ENCODE measurements at regions not wholly inside any gene's neighbourhood (a gene's known extent, or its start where the extent isn't known, plus 50 kb on each side); places are given as distances from the start of the nearest gene placed in this dataset.
A peak's percentile ranks its signal among the peaks of the same experiment; 100 is the strongest.

DNA sequence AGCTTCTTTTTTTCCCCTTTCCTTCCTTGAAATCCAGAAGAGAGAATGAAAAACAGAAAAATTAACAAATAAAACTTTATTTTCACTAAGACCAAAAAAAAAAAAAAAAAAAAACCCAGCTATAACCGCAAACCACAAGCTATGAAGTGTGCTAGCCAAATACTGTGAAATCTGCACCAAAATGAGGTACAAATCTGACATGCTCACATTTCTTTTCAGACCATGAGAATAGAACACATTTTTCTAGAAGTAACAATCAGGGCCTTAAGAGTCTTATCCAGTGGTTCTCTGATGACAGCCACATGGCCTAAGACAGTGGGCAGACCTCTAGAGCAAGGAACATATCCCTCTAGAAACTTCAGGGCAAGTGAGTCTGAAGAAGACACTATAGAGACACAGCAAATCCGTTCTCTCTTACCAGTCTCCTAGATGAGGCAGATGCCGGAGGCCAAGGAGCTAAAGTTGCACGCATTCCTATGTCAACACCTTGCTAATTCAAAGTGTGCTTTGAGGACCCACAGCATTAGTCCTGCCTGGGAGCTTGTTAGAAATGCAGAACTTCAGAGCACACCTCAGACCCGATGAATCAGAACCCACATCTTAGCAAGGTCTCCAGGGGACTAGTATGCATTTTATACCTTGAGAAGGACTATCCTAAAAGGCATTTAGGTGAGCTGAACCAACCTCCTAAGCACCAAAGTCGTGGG is 317.1 kb downstream of the MYCN start:
- DNase-seq, result no peak

DNA sequence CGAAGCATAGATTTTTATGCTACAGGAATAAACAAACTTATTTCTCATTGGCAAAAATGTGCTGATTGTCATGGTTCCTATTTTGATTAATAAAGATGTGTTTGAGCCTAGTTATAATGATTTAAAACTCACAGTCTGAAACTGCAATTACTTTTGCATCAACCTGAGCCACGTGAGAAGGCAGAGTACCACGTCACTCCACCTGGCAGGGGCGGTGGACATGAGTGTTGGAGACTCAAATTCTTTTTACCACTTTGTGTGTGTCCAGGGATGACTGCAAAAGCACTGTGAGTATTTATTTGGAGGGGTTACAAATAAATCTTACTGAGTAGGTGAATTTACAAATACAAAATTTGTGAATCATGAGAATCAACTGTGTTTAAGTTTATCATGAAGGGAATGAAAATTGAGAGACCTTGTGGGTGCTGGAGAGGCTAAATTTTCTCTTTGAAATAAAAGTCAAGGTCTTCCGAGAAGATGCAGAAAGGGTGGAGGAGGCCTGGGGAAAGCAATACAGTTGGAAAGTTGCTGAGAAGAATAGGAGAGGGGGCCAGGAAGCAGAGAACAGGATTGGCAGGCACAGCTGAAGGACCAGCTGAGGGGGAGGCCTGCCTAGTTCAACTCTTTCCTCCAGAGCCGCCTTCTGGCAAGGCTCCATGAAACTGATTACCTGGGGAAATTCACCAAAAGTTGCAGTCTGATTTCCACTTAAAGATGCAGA is 316.4 kb downstream of the MYCN start:
- DNase-seq, result peak; percentile 25

DNA sequence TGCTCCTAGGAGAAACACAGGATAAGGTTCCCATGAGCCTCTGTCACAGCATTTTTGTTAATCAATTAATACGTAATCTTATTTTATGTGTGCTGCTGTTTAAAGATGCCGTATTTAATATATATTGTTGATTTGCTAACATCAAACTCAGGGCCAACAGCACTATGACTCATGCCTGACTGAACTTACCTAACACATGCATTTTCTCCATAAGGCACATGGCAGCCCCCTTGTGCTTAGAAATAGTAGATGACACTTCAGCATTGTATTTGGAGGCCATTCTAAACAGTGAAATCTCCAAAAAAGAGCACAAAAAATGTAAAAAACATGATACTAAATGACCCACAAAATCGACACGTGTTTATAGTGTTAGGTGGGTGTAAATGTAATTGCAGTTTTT is 314.8 kb downstream of the MYCN start:
- no peak for DNase-seq

DNA sequence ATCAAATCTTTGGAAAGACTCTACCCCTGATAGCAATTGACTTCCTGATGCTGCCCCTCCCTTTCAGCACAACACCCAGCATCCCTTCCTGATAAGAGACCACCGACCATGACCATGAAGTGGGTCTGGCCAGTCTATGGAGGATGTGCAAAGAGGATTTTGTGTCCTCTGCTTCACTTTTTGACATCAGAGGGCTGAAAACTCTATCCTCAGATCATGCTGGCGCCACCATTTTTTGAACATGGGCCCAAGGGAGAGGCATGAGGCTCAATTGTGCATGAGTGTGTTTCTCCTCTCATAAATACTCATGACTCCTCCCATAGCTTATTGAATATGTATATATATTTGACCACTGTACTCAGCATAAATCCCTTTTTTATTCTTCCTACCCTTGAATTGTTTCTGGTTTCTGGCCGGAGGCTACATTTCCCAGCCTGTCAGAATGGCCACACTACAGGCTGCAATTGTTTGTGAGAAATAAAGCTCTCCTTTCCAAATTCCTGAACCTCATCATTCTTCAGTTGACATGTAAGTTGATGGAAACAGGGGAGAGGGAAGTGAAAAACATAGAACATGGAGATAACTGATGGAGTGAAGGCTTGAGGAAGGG is 314.1 kb downstream of the MYCN start:
- DNase-seq, result no peak

DNA sequence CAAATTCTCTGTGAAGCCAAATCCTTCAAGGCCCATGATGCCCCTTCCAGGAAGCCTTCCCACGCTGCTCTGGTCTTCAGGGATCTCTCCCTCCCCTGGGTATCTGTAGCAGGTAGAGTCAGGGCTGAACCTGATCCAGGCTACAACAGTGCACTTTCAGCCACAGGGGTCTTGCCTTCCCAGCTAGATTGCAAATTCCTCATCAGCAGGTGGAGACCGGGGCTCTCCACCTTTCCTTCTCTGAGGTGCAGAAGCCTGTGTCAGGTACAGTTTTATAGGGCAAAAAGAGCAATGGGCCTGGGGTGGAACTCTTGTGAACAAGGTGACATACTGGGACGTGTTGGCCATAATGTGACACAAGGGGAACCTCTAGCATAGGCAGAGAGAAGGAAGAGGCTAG is 312.9 kb downstream of the MYCN start:
- DNase-seq, result no peak

DNA sequence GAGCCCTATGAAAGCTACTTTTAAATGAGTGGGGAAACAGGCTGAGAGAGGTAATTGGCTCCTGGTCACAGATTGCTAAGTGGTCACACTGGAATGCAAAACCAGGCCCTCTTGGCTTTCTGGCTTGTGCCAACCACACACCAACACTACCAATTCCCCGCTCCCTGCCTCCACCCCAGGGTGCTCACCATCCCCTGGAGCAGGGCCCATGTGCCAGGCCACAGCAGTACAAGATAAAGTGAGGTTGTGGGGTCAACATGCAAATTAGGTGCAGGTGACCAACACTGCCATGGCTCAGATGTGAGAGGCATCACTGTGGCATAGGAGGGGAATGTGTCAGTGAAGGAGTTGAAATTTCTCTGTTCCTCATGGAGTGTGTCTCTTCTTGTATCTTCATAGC is 312.5 kb downstream of the MYCN start:
- DNase-seq, result no peak

DNA sequence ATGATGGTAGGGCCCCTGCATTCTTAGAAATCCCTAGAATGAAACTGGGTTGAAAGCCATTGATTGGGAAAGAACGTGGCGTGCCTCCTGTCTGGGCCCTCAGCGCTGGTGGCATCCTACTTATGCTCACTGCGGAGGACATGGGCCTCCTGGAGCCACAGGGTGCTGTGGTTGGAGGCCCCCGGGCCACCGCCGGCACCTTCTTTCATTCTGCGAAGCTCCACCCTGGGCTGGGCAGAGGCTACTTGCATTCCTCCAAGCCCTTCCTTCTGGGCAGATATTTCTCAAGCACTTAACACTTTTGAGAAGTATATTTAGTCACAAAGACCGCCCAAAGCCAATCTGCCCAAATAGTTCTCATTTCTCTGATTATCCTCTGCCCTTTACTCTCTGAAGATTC is 311.9 kb downstream of the MYCN start:
- DNase-seq, result no peak

DNA sequence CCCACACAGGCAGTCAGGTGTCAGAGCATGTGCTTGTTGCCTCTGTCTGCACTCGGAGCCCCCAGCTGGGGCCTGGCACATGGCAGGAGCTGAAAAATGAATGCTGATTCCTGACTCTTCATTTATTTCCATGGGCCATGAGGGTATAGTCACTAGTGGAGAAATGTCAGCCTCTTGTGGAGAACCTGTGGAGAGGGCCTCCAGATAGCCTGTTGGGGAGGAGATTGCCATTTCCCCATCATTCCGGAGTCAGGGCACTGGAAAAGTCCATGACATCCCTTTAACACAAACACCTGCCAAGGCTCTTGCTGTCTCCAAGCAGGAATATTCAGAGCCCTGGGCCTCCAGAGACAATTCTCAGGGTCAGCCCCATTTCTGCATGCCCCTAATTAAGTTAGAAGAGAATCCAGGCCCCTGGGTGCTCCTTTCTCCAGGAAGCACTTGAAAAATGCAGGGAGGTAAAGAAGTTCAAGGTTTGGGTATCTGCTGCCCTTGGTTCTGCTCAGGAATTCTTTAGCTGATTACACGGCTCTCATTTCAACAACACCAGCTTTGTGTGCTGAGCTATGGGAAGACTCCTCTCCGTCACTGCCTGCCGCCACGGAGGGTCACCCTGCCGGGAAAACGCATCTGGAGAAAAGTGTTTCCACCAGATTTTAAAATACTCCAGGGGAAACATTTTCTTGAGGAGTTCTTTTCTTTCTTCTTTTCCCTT is 311.3 kb downstream of the MYCN start:
- no peak for DNase-seq

DNA sequence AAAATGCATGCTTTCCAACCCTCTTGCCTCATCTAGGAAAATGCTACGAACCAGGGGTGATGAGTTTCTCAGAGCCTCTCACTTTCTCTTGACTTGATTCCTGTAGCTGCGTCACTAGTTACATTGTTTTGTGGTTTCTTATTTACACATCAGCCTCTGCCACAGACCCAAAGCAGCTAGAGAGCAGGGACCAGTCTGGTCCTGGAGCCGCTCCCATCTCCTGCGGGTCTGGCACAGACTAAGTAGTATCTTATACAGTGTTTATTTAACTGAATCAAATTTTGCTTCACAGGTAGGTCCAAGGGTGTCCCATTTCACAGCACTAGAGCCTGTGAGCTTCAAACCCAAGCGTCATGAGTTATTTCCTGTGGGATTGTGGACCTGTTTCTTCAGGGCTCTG is 310.5 kb downstream of the MYCN start:
- no peak for DNase-seq

DNA sequence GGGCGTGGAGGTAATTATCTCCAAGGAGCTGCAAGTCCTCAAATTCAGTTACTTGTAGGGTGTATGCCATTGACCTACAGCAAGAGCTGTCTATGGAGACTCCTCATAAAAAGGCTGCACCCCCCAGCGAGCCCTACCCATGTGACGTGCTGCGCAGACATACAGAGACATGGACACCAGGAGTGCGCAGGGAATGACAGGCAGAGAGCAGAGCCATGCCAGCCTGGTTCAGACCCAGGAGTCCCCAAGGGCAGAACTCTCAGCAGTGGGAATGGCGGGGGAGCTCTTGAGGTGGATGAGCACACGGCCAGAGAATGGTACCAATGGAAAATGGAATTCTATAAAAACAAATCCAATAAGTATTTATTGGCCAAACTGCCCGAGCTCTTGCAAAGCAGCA is 310.1 kb downstream of the MYCN start:
- no peak for DNase-seq

DNA sequence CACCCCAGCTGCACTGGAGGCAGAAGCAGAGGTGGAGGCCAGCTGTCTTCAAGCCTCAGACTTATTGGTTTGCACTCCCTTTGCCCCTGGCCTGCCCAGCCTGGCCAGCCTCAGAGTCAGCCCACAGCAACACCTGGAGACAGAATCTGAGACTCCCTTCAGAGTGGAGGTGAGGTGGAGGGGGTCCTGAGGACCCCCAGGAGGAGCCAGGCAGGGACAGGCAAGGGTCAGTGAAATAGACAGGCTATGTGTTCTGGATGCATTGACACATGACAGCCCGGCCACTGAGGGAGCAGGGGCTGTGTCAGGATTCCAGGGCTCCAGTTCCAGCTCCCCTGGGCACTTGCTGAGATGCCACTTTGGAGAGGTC is 309.7 kb downstream of the MYCN start:
- no peak for DNase-seq

DNA sequence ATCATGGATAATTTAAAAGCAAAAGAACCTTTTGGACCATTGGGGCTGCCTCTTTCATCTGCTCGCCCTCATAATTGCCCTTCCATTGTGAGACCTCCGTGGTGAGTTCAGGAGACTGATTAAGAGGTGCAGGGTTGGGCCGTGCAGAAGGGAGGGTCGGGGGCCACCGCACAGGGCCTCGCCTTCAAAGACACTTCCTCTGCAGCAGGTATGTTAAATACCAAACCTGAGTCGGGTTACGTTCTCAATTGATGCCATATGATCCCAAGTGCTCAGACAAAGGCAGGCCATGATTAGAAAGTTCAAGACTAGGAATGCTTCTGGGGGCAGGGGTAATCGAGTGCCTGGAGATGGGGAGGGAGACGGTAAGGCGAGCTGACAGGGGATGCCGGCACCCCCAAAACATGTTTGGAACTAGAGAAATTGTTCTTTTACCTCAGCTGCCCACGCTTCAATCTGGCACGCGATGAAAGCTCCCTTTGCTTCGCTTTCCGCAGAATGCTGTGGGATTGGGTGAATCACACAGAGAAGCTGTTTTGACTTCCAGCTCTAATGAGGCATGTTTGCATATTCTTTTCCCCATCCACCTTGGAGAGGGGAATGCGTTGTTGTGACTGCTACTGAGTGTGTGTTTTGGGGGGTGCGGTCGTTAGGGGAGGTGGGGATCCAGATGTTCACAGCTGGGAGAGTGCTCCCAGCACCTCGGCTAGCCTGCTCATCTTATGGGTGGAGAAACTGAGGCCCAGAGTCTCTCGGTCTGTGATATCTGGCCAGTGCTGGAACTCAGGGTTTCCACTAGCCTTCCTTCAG is 309.1 kb downstream of the MYCN start:
- no peak for DNase-seq

DNA sequence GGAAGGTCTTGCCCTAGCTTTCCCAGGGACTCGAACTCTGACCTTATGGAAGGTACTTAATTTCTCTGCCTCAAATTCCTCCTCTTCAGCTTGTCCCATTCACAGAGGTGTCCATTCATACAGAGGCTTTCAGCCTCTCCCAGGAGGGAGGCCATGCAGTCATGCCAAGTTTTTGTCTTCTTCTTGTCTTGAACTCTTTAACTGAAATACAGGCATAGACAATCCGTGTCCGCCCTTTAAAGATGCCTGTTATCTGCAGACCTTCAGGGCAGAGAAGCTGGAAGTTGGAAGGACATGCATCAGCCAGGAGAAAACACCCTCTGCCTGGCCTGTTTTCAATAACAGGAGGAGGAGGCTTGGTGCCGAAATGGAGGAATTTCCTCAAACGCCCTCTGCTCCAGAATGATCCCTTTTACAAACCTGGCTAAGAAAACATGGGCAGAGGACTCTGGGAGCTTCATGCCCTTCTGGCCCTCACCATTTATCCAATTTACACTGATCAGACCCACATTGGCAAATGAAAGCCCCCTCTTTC is 308.3 kb downstream of the MYCN start:
- no peak for DNase-seq

DNA sequence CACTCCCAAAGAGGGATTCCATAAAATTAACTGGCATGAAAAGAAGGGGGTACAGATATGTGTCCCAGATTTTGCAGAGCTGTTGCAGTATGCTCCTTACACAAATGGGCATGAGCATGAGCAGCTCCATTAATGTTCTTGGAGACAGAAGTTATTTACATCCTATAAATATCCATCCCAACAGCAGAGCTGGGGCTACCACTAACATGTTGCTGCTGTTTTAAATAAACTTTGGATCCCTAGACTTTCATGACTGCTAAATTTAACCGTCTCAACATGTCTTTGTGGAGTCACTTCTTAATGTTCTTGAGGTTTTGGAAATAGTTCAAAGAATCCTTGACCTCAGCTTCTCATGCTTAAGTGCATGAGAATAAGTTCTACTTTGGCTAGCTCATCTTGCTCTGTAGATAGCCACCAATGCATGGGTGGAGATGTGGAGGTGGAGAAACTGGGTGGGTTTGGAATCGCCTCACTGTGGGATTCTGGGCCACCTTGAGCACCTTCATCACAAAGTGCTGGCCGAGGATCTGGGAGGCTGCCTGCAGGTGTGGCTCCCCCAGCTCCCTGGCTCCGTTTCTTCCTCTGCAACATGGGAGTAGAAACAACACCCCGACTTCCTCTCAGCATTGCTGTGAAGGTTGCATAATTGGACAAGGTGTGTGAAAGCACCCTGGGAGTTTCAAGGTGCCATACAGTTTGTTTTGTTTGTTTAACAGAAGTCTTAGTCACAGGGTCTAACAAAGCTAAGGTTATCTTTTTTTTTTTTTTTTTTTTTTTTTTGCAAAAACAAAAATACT is 307.2 kb downstream of the MYCN start:
- no peak for DNase-seq

DNA sequence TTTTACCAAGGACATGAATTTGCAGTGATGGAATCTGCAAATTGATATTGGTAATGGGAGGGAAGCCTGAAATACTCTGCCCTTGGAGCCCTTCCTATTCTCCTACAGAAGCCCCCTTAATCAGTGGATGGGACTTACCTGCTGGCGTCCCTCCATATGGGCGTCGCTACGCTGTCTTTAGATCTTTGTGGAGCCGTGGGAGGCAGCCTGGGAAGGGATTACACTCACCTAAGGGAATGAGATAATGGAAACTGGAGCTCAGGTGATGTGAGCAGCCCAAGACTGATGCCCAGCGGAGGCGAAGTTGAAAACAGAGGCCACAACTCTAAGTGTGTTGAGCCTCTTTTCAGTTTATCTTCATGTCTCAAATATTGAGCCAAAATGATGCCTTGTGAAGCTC is 306.6 kb downstream of the MYCN start:
- DNase-seq, result no peak

DNA sequence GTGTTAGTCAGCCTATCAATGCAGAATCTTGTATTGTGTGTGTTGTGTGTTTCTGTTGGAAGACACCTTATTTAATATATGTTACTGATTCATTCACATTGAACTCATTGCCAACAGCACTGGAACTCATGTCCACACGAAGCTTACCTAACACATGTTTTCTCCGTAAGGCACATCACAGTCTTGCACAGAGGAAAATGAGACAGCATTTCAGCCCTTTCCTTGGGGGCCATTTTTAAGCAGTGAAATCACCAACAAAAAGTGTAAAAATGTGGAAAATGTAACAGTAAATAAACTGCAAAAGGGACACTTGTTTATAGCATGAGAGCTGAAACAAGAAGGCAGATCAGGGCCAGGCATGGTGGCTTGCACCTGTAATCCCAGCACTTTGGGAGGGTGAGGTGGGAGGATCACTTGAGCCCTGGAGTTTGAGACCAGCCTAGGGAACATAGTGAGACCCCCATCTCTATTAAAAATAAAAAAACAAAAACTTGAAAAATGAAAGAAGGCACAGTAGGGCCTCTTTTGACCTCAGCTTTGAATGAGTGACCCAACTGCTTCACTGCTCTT is 306.0 kb downstream of the MYCN start:
- DNase-seq, result no peak

DNA sequence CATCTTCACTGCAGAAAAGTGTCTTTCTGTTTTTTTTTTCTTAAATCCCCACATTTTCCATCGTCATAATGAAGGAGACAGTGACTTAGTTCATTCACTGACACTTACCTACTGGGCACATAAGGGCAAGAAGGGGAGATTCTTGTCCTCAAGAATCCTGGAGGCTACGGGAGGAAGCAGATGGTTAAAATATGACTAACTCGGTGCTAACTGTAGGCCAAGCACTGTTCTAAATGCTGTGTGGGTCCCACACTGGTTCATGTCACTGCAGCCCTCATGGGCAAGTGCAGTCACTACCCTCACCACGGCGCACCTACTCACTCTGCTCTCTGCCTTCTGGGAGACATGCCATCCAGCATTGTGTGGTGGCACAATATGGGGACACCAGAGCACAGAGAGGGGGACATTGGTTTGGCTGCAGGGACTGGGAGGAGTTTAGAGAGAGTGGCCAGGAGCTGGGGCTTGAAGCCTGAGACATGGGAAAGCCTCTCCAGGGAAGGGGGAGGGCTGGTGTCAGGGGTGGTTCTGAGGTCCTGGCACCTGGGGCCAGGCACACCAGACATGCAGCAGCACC is 305.2 kb downstream of the MYCN start:
- no peak for DNase-seq

DNA sequence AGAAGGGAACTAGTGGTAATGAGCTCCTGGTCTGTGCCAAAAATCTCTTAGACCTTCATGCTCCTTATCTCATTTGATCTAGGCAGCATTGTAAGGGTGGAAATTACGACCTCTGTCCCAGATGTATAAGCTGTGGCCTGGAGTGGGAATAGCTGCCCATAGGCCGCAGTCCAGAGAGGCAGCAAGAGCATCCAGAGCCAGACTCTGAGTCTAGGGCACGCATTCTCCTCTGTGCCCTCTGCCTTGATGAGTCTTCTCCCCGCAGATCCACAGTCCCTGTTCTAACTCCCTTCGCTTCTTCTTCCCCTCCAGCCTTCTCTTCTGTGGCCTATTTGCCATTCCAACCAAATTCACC is 304.6 kb downstream of the MYCN start:
- DNase-seq, result no peak

DNA sequence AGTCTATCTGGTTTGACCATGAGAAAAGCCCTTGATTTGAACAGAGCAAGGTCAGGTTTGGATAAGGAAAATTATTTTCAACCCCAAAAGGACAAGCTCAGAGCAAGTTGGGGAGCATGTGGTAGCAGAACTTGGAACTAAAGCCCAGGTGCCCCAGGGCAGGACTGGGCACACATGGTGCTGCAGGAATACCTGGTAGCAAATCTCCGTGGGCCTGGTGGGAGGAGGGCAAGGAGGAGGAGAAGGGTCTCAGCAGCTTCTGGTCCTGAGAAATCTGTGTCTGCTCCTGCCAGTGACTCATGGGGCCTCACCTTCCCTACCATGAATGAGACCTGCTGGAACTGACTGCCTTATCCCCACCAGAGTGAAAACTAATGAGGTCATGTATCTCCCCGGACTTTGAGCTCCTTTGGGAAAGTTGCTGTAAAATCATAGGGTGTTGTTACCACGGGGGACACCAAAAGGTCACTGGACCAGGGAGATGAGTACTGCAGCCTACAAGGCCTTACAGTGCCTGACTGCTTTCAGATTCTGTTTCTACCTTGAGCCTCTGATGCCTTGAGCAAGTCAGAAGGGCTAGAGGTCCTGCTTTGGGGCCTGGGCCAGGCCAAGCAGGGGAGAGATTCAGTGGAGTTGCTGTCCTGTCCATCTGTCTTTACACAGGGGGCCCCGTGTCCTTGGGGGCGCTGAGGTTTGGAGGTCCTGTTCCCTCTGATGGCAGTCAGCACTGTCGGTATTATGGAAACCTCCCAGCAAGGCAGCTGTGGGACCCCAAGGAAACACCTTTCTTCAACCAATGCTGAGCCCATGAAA is 304.0 kb downstream of the MYCN start:
- no peak for DNase-seq
